ENCODE measurements at regions not wholly inside any gene's neighbourhood (a gene's known extent, or its start where the extent isn't known, plus 50 kb on each side); places are given as distances from the start of the nearest gene placed in this dataset.

DNA sequence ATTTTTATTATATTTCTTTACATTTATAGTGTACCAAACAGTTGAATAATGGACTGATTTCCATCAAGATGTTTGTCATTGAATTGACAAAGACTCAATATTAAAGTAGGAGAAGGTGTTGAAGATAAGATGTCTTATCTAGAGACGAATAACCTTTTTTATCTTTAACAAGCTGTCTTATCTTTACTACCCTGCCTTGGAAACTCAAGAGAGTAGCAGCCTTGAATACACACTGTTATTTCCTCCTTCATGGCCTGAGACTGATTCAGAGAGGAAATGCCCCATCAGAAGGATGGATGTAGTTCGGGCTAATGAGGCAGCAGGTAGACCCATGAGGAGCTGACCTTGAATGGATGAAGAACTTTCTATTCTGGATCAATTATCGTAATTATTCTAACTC lies 365.1 kb upstream of the SEMA6D start:
- no peak for TF ChIP-seq ZFX (IDR thresholded peaks at IDR 0.05; ENCODE audit: borderline replicate concordance)
- TF ChIP-seq, protein P1, sequence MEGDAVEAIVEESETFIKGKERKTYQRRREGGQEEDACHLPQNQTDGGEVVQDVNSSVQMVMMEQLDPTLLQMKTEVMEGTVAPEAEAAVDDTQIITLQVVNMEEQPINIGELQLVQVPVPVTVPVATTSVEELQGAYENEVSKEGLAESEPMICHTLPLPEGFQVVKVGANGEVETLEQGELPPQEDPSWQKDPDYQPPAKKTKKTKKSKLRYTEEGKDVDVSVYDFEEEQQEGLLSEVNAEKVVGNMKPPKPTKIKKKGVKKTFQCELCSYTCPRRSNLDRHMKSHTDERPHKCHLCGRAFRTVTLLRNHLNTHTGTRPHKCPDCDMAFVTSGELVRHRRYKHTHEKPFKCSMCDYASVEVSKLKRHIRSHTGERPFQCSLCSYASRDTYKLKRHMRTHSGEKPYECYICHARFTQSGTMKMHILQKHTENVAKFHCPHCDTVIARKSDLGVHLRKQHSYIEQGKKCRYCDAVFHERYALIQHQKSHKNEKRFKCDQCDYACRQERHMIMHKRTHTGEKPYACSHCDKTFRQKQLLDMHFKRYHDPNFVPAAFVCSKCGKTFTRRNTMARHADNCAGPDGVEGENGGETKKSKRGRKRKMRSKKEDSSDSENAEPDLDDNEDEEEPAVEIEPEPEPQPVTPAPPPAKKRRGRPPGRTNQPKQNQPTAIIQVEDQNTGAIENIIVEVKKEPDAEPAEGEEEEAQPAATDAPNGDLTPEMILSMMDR (IDR thresholded peaks at IDR 0.05): no peak
- H3K27ac ChIP-seq: no peak overlapping the region

DNA sequence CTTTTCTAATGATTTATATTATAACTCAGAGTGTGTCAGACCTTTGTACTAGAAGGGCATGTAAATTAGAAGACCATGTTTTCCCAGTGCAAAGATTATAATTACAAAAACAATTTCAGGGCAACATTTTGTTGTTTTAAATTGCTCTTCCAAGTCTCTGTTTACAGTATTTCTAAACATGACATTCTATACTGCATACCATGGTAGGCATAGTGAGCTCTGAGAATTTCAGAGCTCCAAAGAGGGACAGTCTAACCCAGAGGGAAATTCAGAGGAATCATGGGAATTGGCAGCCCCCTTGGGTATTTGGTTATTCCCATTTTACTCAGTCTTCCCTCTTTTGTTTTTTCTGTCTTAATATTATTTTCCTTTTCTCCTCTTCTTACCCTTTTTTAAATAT lies 361.5 kb upstream of the SEMA6D start:
- H3K27ac ChIP-seq: no peak overlapping the region
- TF ChIP-seq, protein P1 (IDR thresholded peaks at IDR 0.05): no peak
- TF ChIP-seq ZFX (IDR thresholded peaks at IDR 0.05; ENCODE audit: borderline replicate concordance): no peak

DNA sequence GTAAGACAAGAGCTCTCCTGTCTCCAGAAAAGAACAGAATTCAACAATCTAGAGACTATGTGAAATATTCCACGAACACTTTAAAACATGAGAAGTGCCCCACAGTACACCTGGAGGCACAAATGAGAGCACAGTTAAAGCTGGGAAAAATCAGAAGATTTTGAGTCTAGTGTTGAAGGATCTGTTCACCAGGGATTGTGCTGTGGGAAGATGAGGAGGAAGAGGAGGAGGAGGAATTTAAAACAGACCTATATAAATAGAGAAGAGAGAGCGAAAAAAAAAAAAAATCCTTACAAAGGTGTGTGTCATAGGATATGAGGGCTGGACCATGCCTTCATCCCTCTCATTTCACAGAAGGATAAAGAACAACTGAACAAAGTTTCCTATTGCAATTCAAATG lies 361.0 kb upstream of the SEMA6D start:
- H3K27ac ChIP-seq: no peak overlapping the region
- TF ChIP-seq ZFX (IDR thresholded peaks at IDR 0.05; ENCODE audit: borderline replicate concordance): no peak
- TF ChIP-seq, protein P1 (IDR thresholded peaks at IDR 0.05): no peak

DNA sequence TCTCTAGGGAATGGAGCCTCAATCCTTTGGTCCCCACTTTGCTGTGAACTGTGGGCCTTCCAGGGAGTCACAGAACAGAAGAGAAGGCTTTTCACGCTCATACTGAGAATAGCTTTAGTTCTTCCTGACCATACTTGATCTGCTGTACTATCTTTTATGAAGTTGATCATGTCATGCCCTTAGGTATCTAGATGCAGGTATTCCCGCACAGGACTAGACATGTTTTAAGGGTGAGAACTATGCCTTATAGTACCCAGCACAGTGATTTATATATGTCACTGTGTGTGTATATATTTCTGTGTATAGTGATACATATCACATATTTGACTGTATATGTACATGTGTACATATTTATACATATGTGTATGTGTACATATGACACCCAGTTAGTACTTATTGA lies 358.4 kb upstream of the SEMA6D start:
- TF ChIP-seq, protein P1 (IDR thresholded peaks at IDR 0.05): no peak
- TF ChIP-seq ZFX (IDR thresholded peaks at IDR 0.05; ENCODE audit: borderline replicate concordance): no peak
- H3K27ac ChIP-seq: no peak overlapping the region

DNA sequence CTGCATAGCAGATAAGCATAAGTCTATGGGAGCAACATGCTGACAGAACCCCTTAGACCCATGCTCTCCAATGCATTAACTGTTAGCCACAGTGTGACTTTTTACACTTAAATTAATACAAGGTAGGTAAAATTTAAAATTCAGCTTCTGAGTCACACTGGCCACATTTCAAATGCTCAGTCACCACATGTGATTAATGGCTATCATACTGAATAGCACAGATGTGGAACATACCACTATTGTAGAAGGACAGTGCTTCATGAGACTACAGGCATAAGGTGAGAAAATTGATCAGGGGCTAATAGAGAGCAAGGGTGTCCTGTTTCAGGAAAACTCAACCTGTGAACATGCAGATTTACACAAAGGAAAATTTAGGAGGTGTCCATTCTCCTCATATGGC lies 357.0 kb upstream of the SEMA6D start:
- H3K27ac ChIP-seq: no peak overlapping the region
- TF ChIP-seq, protein P1 (IDR thresholded peaks at IDR 0.05): no peak

DNA sequence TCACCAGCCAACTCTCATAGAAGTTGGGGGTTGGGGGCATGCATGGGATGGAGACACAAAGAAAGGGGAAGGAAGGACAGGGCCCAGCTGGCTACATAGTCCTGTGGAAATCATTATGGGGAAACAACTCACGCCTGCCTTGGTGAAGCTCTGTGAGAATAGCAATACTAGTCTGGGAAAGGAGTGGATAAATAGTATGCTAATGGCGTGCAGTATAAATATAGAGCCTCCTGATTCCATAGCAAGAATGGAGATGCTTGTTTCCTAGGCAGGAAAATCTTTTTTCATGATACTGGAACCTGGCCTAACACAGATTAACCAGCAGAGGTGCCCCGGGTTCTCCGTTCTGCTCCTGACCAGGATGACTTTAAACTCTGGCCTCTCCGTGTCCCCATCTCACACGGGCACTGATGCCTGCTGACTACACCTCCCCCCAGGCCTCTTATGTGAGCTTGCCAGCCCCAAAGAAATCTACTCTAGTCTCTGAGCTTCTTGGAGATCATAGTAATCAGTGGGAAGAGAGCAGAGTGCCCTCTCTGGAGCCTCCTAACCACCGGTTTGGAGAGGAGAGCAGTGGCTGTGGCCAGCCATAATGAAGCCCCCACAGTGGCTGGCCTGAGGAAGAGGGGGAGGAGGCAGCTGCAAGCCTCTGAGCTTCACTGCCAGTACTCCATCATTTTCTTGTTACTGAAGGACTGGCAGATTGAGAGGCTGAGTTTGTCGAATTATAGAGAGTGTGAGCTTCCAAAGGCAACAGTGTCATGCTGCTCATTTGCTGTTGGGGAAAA lies 355.0 kb upstream of the SEMA6D start:
- TF ChIP-seq ZFX (IDR thresholded peaks at IDR 0.05; ENCODE audit: borderline replicate concordance): no peak
- TF ChIP-seq, protein P1 (IDR thresholded peaks at IDR 0.05): no peak

DNA sequence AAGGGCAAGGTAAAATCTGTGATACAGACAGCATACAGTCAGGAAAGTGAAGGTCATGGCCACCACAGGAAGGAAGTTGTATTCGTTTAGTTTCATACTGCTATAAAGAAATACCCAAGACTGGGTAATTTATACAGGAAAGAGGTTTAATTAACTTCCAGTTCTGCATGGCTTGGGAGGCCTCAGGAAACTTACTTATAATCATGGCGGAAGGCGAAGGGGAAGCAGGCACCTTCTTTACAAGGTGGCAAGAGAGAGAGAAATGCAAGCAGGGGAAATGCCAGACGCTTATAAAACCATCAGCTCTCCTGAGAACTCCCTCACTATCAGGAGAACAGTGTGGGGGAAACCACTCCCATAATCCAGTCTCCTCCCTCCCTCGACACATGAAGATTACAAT lies 353.7 kb upstream of the SEMA6D start:
- no peak for TF ChIP-seq ZFX (IDR thresholded peaks at IDR 0.05; ENCODE audit: borderline replicate concordance)
- TF ChIP-seq, protein P1 (IDR thresholded peaks at IDR 0.05): no peak

More for the DNA sequence above, 355.0 kb upstream of the SEMA6D start:
- no peak overlapping the region for H3K27ac ChIP-seq

More for the DNA sequence above, 353.7 kb upstream of the SEMA6D start:
- H3K27ac ChIP-seq: no peak overlapping the region
